Colonic mucosa (tissue), 4 donors: ENCODE measurements at regions not wholly inside any gene's neighbourhood (a gene's known extent, or its start where the extent isn't known, plus 50 kb on each side); places are given as distances from the start of the nearest gene placed in this dataset.
"Not testable (repeated sequence)": the region's sequence is repeated elsewhere in the genome, so short reads cannot be mapped to it uniquely, and the experiment has no call there.

Source experiments
- DNase-seq: peaks from one replicate; pipeline ENCODE4 v3.0.0-alpha.2; 2020
- H3K27ac ChIP-seq: fragments of 200-600 bp; one replicate; pipeline ENCODE4 v1.8.0; 2021
- H3K27me3 ChIP-seq: fragments of 200-600 bp; one replicate; pipeline ENCODE4 v1.8.0; 2021
- H3K36me3 ChIP-seq: fragments of 200-600 bp; one replicate; pipeline ENCODE4 v1.8.0; 2021
- H3K4me1 ChIP-seq: fragments of 200-600 bp; one replicate; pipeline ENCODE4 v1.8.0; 2021; ENCODE audit warnings: mild to moderate bottlenecking
- H3K4me3 ChIP-seq: fragments of 200-600 bp; one replicate; pipeline ENCODE4 v1.8.0; 2021
- H3K9ac ChIP-seq, 2 donors: one replicate each; pipeline ENCODE4 v1.7.0; 2013; ENCODE audit warnings: control low read depth in 2 of 2, low read depth in 2 of 2, low read length in 2 of 2
- H3K9me3 ChIP-seq: fragments of 200-600 bp; one replicate; pipeline ENCODE4 v1.8.0; 2021
- CTCF ChIP-seq: fragments of 200-600 bp; IDR thresholded peaks from one replicate; pipeline ENCODE4 v1.8.0; 2022; ENCODE audit warnings: antibody characterized with exemption, mild to moderate bottlenecking
- intact Hi-C: fragments of 100-400 bp; cut with DNase I; formaldehyde crosslinking; loops from one replicate; pipeline ENCODE4 v1.14.1; 2022
- donor health status: healthy.
- donor health status: DM: no; HTN: no; CAD: no.
- donor health status: DM: no; HTN: no; CAD: no.

GRCh38 chr21:25531538-25532250, 75.6 kb downstream of the MRPL39 start:
- intact Hi-C loops, DNase-seq, H3K27ac ChIP-seq, H3K4me3 ChIP-seq, H3K9ac ChIP-seq, H3K36me3 ChIP-seq, H3K4me1 ChIP-seq, H3K9me3 ChIP-seq, H3K27me3 ChIP-seq: not testable (repeated sequence)

GRCh38 chr21:25528515-25528914, 78.8 kb downstream of the MRPL39 start:
- Histone ChIP-seq H3K4me3 (no peak overlapping the region), H3K9ac (no peak overlapping the region), H3K9me3 (no peaks in the 10 kb centered on the region), H3K27me3 (no peaks in the 10 kb centered on the region), H3K27ac (no peak overlapping the region), H3K4me1 (no peaks in the 10 kb centered on the region), H3K36me3 (no peaks in the 10 kb centered on the region)
- intact Hi-C loops, result no loop called here
- no peak for DNase-seq
- TF ChIP-seq CTCF, result no peak

GRCh38 chr21:25518491-25518911, 88.8 kb downstream of the MRPL39 start:
- Histone ChIP-seq H3K36me3 (no peaks in the 10 kb centered on the region), H3K9ac (no peak overlapping the region), H3K27me3 (no peaks in the 10 kb centered on the region), H3K9me3 (no peaks in the 10 kb centered on the region), H3K4me1 (no peaks in the 10 kb centered on the region), H3K27ac (no peak overlapping the region), H3K4me3 (no peak overlapping the region)
- no peak for TF ChIP-seq CTCF
- no peak for DNase-seq
- intact Hi-C loops, result no loop called here

GRCh38 chr21:25515484-25516405, 91.5 kb downstream of the MRPL39 start:
- Histone ChIP-seq H3K9ac (no peak overlapping the region), H3K4me1 (no peaks in the 10 kb centered on the region), H3K9me3 (no peaks in the 10 kb centered on the region), H3K36me3 (no peaks in the 10 kb centered on the region), H3K4me3 (no peak overlapping the region), H3K27me3 (no peaks in the 10 kb centered on the region), H3K27ac (no peak overlapping the region)
- intact Hi-C loops, result no loop called here
- DNase-seq, result no peak
- TF ChIP-seq CTCF, result no peak

GRCh38 chr21:25513810-25514209, 93.5 kb downstream of the MRPL39 start:
- no peaks in the 10 kb centered on the region for H3K4me1 ChIP-seq
- intact Hi-C loops, result no loop called here
- H3K9me3 ChIP-seq, result no peaks in the 10 kb centered on the region
- no peak overlapping the region for H3K9ac ChIP-seq
- no peak overlapping the region for H3K27ac ChIP-seq
- no peak overlapping the region for H3K4me3 ChIP-seq
- DNase-seq, result no peak
- H3K36me3 ChIP-seq, result no peaks in the 10 kb centered on the region
- TF ChIP-seq CTCF, result no peak
- H3K27me3 ChIP-seq, result no peaks in the 10 kb centered on the region
